ENCODE measurements at regions not wholly inside any gene's neighbourhood (a gene's known extent, or its start where the extent isn't known, plus 50 kb on each side); places are given as distances from the start of the nearest gene placed in this dataset.

GRCh38 chr1:4309676-4310320 lies 344.6 kb upstream of the AJAP1 start:
- no peak overlapping the region for H3K4me3 ChIP-seq (ENCODE audit: low read length in 3 of 3)
- no peaks in the 10 kb centered on the region for H3K4me1 ChIP-seq (ENCODE audit: control insufficient read depth in 3 of 3, insufficient read depth in 3 of 3, low read length in 3 of 3)
- no peaks in the 10 kb centered on the region for H3K36me3 ChIP-seq (ENCODE audit: control insufficient read depth in 3 of 3, insufficient read depth in 3 of 3, low read length in 3 of 3)
- H3K27ac ChIP-seq (ENCODE audit: low read depth, low read length), result no peak overlapping the region
- peaks cover 0 to 3% (median 0%) of the 10 kb centered on the region in 3 donors for H3K27me3 ChIP-seq (ENCODE audit: control insufficient read depth in 3 of 3, insufficient read depth in 3 of 3, low read length in 3 of 3)
- peaks cover 0 to 3% (median under 1%) of the 10 kb centered on the region in 3 donors for H3K9me3 ChIP-seq (ENCODE audit: control insufficient read depth in 3 of 3, low read length in 3 of 3)
- H3K9ac ChIP-seq (ENCODE audit: low read depth in 1 of 3, low read length in 3 of 3), result no peak overlapping the region

- no peaks in the 10 kb centered on the region for H3K4me1 ChIP-seq (ENCODE audit: control insufficient read depth in 3 of 3, insufficient read depth in 3 of 3, low read length in 3 of 3)
- peaks cover 0 to 3% (median 3%) of the 10 kb centered on the region in 3 donors for H3K9me3 ChIP-seq (ENCODE audit: control insufficient read depth in 3 of 3, low read length in 3 of 3)
- no peak overlapping the region for H3K4me3 ChIP-seq (ENCODE audit: low read length in 3 of 3)
- no peak overlapping the region for H3K9ac ChIP-seq (ENCODE audit: low read depth in 1 of 3, low read length in 3 of 3)
- H3K27me3 ChIP-seq (ENCODE audit: control insufficient read depth in 3 of 3, insufficient read depth in 3 of 3, low read length in 3 of 3), result peaks cover 0 to 3% (median 0%) of the 10 kb centered on the region in 3 donors
- H3K27ac ChIP-seq (ENCODE audit: low read depth, low read length), result no peak overlapping the region
- no peaks in the 10 kb centered on the region for H3K36me3 ChIP-seq (ENCODE audit: control insufficient read depth in 3 of 3, insufficient read depth in 3 of 3, low read length in 3 of 3)
Measured at GRCh38 chr1:4310396-4310923, 343.9 kb upstream of the AJAP1 start.

- Histone ChIP-seq H3K9ac (ENCODE audit: low read depth in 1 of 3, low read length in 3 of 3) (no peak overlapping the region), H3K4me1 (ENCODE audit: control insufficient read depth in 3 of 3, insufficient read depth in 3 of 3, low read length in 3 of 3) (no peaks in the 10 kb centered on the region), H3K27ac (ENCODE audit: low read depth, low read length) (no peak overlapping the region), H3K36me3 (ENCODE audit: control insufficient read depth in 3 of 3, insufficient read depth in 3 of 3, low read length in 3 of 3) (no peaks in the 10 kb centered on the region), H3K4me3 (ENCODE audit: low read length in 3 of 3) (no peak overlapping the region), H3K9me3 (ENCODE audit: control insufficient read depth in 3 of 3, low read length in 3 of 3) (peaks cover 0 to 4% (median 3%) of the 10 kb centered on the region in 3 donors), H3K27me3 (ENCODE audit: control insufficient read depth in 3 of 3, insufficient read depth in 3 of 3, low read length in 3 of 3) (peaks cover 0 to 6% (median 0%) of the 10 kb centered on the region in 3 donors)
Measured at GRCh38 chr1:4312024-4312423, 342.4 kb upstream of the AJAP1 start.

- Histone ChIP-seq H3K27ac (ENCODE audit: low read depth, low read length) (no peak overlapping the region), H3K27me3 (ENCODE audit: control insufficient read depth in 3 of 3, insufficient read depth in 3 of 3, low read length in 3 of 3) (peaks cover 0 to 4% (median 3%) of the 10 kb centered on the region in 3 donors), H3K9me3 (ENCODE audit: control insufficient read depth in 3 of 3, low read length in 3 of 3) (peaks cover 0 to 4% (median 3%) of the 10 kb centered on the region in 3 donors), H3K9ac (ENCODE audit: low read depth in 1 of 3, low read length in 3 of 3) (no peak overlapping the region), H3K36me3 (ENCODE audit: control insufficient read depth in 3 of 3, insufficient read depth in 3 of 3, low read length in 3 of 3) (no peaks in the 10 kb centered on the region), H3K4me1 (ENCODE audit: control insufficient read depth in 3 of 3, insufficient read depth in 3 of 3, low read length in 3 of 3) (no peaks in the 10 kb centered on the region), H3K4me3 (ENCODE audit: low read length in 3 of 3) (no peak overlapping the region)
Measured at GRCh38 chr1:4315202-4315601, 339.2 kb upstream of the AJAP1 start.

- H3K27ac ChIP-seq (ENCODE audit: low read depth, low read length), result no peak overlapping the region
- no peak overlapping the region for H3K9ac ChIP-seq (ENCODE audit: low read depth in 1 of 3, low read length in 3 of 3)
- no peak overlapping the region for H3K4me3 ChIP-seq (ENCODE audit: low read length in 3 of 3)
Measured at GRCh38 chr1:4317207-4317606, 337.2 kb upstream of the AJAP1 start.

GRCh38 chr1:4318720-4319119 lies 335.7 kb upstream of the AJAP1 start:
- no peak overlapping the region for H3K4me3 ChIP-seq (ENCODE audit: low read length in 3 of 3)
- no peak overlapping the region for H3K9ac ChIP-seq (ENCODE audit: low read depth in 1 of 3, low read length in 3 of 3)
- H3K27me3 ChIP-seq (ENCODE audit: control insufficient read depth in 3 of 3, insufficient read depth in 3 of 3, low read length in 3 of 3), result peaks cover 0 to 14% (median 10%) of the 10 kb centered on the region in 3 donors
- H3K4me1 ChIP-seq (ENCODE audit: control insufficient read depth in 3 of 3, insufficient read depth in 3 of 3, low read length in 3 of 3), result no peaks in the 10 kb centered on the region
- no peaks in the 10 kb centered on the region for H3K36me3 ChIP-seq (ENCODE audit: control insufficient read depth in 3 of 3, insufficient read depth in 3 of 3, low read length in 3 of 3)
- peaks cover 0 to 4% (median 3%) of the 10 kb centered on the region in 3 donors for H3K9me3 ChIP-seq (ENCODE audit: control insufficient read depth in 3 of 3, low read length in 3 of 3)
- H3K27ac ChIP-seq (ENCODE audit: low read depth, low read length), result no peak overlapping the region

More at GRCh38 chr1:4317207-4317606, 337.2 kb upstream of the AJAP1 start:
- H3K9me3 ChIP-seq (ENCODE audit: control insufficient read depth in 3 of 3, low read length in 3 of 3), result peaks cover 0 to 4% (median 3%) of the 10 kb centered on the region in 3 donors
- no peaks in the 10 kb centered on the region for H3K36me3 ChIP-seq (ENCODE audit: control insufficient read depth in 3 of 3, insufficient read depth in 3 of 3, low read length in 3 of 3)
- H3K4me1 ChIP-seq (ENCODE audit: control insufficient read depth in 3 of 3, insufficient read depth in 3 of 3, low read length in 3 of 3), result no peaks in the 10 kb centered on the region
- peaks cover 0 to 8% (median 6%) of the 10 kb centered on the region in 3 donors for H3K27me3 ChIP-seq (ENCODE audit: control insufficient read depth in 3 of 3, insufficient read depth in 3 of 3, low read length in 3 of 3)

DNA sequence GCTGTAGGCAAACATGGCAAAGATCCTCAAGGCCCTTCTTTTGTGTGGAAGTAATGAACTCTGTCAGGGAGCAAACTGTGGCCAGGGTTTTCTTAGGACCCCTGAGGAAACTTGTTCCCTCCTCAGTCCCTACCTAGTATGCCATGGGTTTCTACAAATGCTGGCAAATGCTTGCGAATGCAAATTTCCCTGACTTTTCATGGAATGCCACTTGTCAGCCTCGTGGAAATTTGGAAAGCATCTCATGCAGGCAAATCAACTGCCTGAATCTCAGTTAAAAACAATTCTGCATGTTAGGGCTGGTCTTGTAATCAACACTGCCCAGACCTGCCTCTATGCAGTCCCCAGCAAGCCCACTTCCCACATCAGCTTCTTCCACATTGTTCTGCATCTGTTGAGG lies 334.9 kb upstream of the AJAP1 start:
- no peak overlapping the region for H3K9ac ChIP-seq (ENCODE audit: low read depth in 1 of 3, low read length in 3 of 3)
- H3K27ac ChIP-seq (ENCODE audit: low read depth, low read length), result no peak overlapping the region
- no peak overlapping the region for H3K4me3 ChIP-seq (ENCODE audit: low read length in 3 of 3)
- no peaks in the 10 kb centered on the region for H3K4me1 ChIP-seq (ENCODE audit: control insufficient read depth in 3 of 3, insufficient read depth in 3 of 3, low read length in 3 of 3)
- peaks cover 0 to 4% (median 0%) of the 10 kb centered on the region in 3 donors for H3K9me3 ChIP-seq (ENCODE audit: control insufficient read depth in 3 of 3, low read length in 3 of 3)
- H3K36me3 ChIP-seq (ENCODE audit: control insufficient read depth in 3 of 3, insufficient read depth in 3 of 3, low read length in 3 of 3), result no peaks in the 10 kb centered on the region
- H3K27me3 ChIP-seq (ENCODE audit: control insufficient read depth in 3 of 3, insufficient read depth in 3 of 3, low read length in 3 of 3), result peaks cover 0 to 14% (median 10%) of the 10 kb centered on the region in 3 donors

GRCh38 chr1:4322881-4323280 lies 331.5 kb upstream of the AJAP1 start:
- no peaks in the 10 kb centered on the region for H3K9me3 ChIP-seq (ENCODE audit: control insufficient read depth in 3 of 3, low read length in 3 of 3)
- no peak overlapping the region for H3K9ac ChIP-seq (ENCODE audit: low read depth in 1 of 3, low read length in 3 of 3)
- no peak overlapping the region for H3K27ac ChIP-seq (ENCODE audit: low read depth, low read length)
- peaks cover 0 to 14% (median 12%) of the 10 kb centered on the region in 3 donors for H3K27me3 ChIP-seq (ENCODE audit: control insufficient read depth in 3 of 3, insufficient read depth in 3 of 3, low read length in 3 of 3)
- H3K36me3 ChIP-seq (ENCODE audit: control insufficient read depth in 3 of 3, insufficient read depth in 3 of 3, low read length in 3 of 3), result no peaks in the 10 kb centered on the region
- no peaks in the 10 kb centered on the region for H3K4me1 ChIP-seq (ENCODE audit: control insufficient read depth in 3 of 3, insufficient read depth in 3 of 3, low read length in 3 of 3)
- no peak overlapping the region for H3K4me3 ChIP-seq (ENCODE audit: low read length in 3 of 3)

DNA sequence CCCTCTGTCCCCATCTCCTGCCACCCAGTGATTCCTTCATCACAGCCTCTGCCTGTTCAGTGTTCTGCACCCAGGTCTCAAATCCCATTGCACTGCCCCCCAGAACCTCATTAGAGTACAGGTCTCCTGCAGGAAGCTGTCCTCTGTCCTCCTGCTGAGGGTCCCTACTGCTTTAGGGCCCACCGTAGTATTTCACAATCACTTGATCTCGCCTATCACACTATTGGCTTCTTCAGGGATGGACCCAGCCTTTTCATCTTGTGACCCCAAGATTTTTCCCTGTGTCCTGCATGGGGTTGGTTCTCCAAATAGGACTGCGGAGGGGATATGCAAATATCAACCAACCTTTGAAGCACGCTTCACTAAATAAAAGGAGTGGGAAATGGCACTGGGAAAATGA lies 331.1 kb upstream of the AJAP1 start:
- no peak overlapping the region for H3K9ac ChIP-seq (ENCODE audit: low read depth in 1 of 3, low read length in 3 of 3)
- no peak overlapping the region for H3K27ac ChIP-seq (ENCODE audit: low read depth, low read length)
- H3K36me3 ChIP-seq (ENCODE audit: control insufficient read depth in 3 of 3, insufficient read depth in 3 of 3, low read length in 3 of 3), result no peaks in the 10 kb centered on the region

DNA sequence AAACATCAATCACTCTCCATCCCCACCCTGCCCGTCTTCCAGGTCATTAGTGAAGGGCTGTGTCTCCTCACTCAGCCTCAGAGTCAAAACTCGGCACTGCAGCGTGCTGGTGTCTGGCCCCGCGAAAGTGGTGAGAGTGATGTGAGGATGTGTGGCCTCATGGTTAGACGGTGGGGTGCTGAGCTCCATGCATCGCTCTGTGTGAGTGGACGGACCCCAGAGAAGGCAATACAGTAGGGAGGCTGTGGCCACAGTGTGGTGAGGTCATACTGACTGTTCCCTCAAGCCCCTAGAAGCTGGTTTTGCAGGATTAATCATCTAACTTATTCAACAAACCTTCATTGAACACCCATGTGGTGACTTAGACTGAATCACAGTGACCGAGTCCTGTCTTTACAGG lies 329.9 kb upstream of the AJAP1 start:
- Histone ChIP-seq H3K9ac (ENCODE audit: low read depth in 1 of 3, low read length in 3 of 3) (no peak overlapping the region), H3K36me3 (ENCODE audit: control insufficient read depth in 3 of 3, insufficient read depth in 3 of 3, low read length in 3 of 3) (no peaks in the 10 kb centered on the region), H3K4me3 (ENCODE audit: low read length in 3 of 3) (no peak overlapping the region), H3K27me3 (ENCODE audit: control insufficient read depth in 3 of 3, insufficient read depth in 3 of 3, low read length in 3 of 3) (peaks cover 0 to 22% (median 16%) of the 10 kb centered on the region in 3 donors), H3K27ac (ENCODE audit: low read depth, low read length) (no peak overlapping the region), H3K4me1 (ENCODE audit: control insufficient read depth in 3 of 3, insufficient read depth in 3 of 3, low read length in 3 of 3) (no peaks in the 10 kb centered on the region), H3K9me3 (ENCODE audit: control insufficient read depth in 3 of 3, low read length in 3 of 3) (peaks cover 0 to 2% (median 0%) of the 10 kb centered on the region in 3 donors)

More for the DNA sequence above, 331.1 kb upstream of the AJAP1 start:
- H3K4me1 ChIP-seq (ENCODE audit: control insufficient read depth in 3 of 3, insufficient read depth in 3 of 3, low read length in 3 of 3), result no peaks in the 10 kb centered on the region
- H3K4me3 ChIP-seq (ENCODE audit: low read length in 3 of 3), result no peak overlapping the region
- H3K27me3 ChIP-seq (ENCODE audit: control insufficient read depth in 3 of 3, insufficient read depth in 3 of 3, low read length in 3 of 3), result peaks cover 0 to 14% (median 14%) of the 10 kb centered on the region in 3 donors
- no peaks in the 10 kb centered on the region for H3K9me3 ChIP-seq (ENCODE audit: control insufficient read depth in 3 of 3, low read length in 3 of 3)
